HCT116 (cell line): ENCODE measurements at regions not wholly inside any gene's neighbourhood (a gene's known extent, or its start where the extent isn't known, plus 50 kb on each side); places are given as distances from the start of the nearest gene placed in this dataset.

Experiments used
- ATAC-seq: fragments of 200-7000 bp; cut with Tn5 transposase; 2 replicates; pipeline ENCODE4 v1.9.1; 2020; ENCODE audit warnings: mild to moderate bottlenecking, moderate library complexity
- BruUV-seq: library from RNA; stranded (reverse); fragments of 400-500 nt; replicated peaks from 2 replicates; lab custom pipeline; 2021; lab: Mats Ljungman, UMichigan
- CTCF ChIA-PET: fragments of 300-600 bp; sonication (Branson Sonifier 250); formaldehyde crosslinking; loops from one replicate; lab custom pipeline; 2021; ENCODE audit warnings: antibody characterized with exemption; lab: Charles Lee
- POLR2A ChIA-PET: fragments of 300-600, 350-600 bp; sonication (Branson Sonifier 250); formaldehyde crosslinking; loops from one replicate; lab custom pipeline; 2021; ENCODE audit warnings: antibody characterized with exemption; lab: Charles Lee
- RAD21 ChIA-PET, 2 experiments: fragments of 300-600 bp; sonication (Branson Sonifier 250); formaldehyde crosslinking; loops; one replicate each; lab custom pipeline; 2023; ENCODE audit warnings: low total read pairs in 2 of 2; ENCODE audit not compliant: uncharacterized antibody in 2 of 2, unreplicated experiment in 2 of 2, low non-redundant PET in 1 of 2; lab: Charles Lee
- DNase-seq: peaks from one replicate; pipeline ENCODE4 v3.0.0-alpha.2; 2010; ENCODE audit warnings: low read depth, low spot score
- H2AFZ ChIP-seq: fragments of 200-600 bp; shearing (Covaris generic), sonication (generic); 2 replicates; pipeline ENCODE4 v1.6.1; 2017; ENCODE audit warnings: low read depth, mixed run types, mixed read lengths, antibody characterized with exemption, low read length; ENCODE audit not compliant: poor library complexity, severe bottlenecking
- H3K27ac ChIP-seq: 2 replicates; pipeline ENCODE4 v1.5.1; 2012; ENCODE audit warnings: low read depth, low read length
- H3K27me3 ChIP-seq: fragments of 200-600 bp; sonication (generic); 2 replicates; pipeline ENCODE4 v1.6.1; 2016; ENCODE audit warnings: mixed run types, low read length, mixed read lengths; ENCODE audit not compliant: insufficient read depth
- H3K36me3 ChIP-seq, 2 experiments: fragments of 200-500 bp in 1 of 2; fragments of 200-600 bp in 1 of 2; sonication (Bioruptor generic) in 1 of 2; sonication (generic) in 1 of 2; 2 replicates each; pipeline versions ENCODE4 v1.5.1 to v1.6.1; 2014 to 2016; ENCODE audit warnings: low read length in 2 of 2, inconsistent platforms in 1 of 2, mixed read lengths in 1 of 2, mixed run types in 1 of 2; ENCODE audit not compliant: insufficient read depth in 2 of 2, control insufficient read depth in 1 of 2
- H3K4me1 ChIP-seq, 2 experiments: fragments of 200-600 bp in 1 of 2; sonication (generic) in 1 of 2; 2 replicates each; pipeline versions ENCODE4 v1.5.1 to v1.6.1; 2012 to 2017; ENCODE audit warnings: low read length in 2 of 2, inconsistent platforms in 1 of 2, mild to moderate bottlenecking in 1 of 2, mixed read lengths in 1 of 2, mixed run types in 1 of 2, moderate library complexity in 1 of 2; ENCODE audit not compliant: insufficient read depth in 2 of 2, control insufficient read depth in 1 of 2
- H3K4me2 ChIP-seq: fragments of 200-600 bp; sonication (generic); 2 replicates; pipeline ENCODE4 v1.6.1; 2017; ENCODE audit warnings: mixed run types, low read length, mixed read lengths
- H3K4me3 ChIP-seq, 2 experiments: fragments of 200-600 bp in 1 of 2; sonication (generic) in 1 of 2; replicated peaks in 1 of 2; 2 replicates each; pipeline ENCODE4 v1.5.1; 2011 to 2016; ENCODE audit warnings: low read length in 2 of 2, control low read depth in 1 of 2, low read depth in 1 of 2, mild to moderate bottlenecking in 1 of 2, mixed read lengths in 1 of 2, mixed run types in 1 of 2
- H3K79me2 ChIP-seq: fragments of 200-600 bp; sonication (generic); 2 replicates; pipeline ENCODE4 v1.6.1; 2017; ENCODE audit warnings: mild to moderate bottlenecking, mixed run types, low read length, moderate library complexity, mixed read lengths; ENCODE audit not compliant: insufficient read depth
- H3K9ac ChIP-seq: fragments of 200-600 bp; sonication (generic); 2 replicates; pipeline ENCODE4 v1.6.1; 2016; ENCODE audit warnings: low read length, mixed read lengths
- H3K9me2 ChIP-seq: fragments of 200-600 bp; sonication (generic), shearing (Covaris generic); 2 replicates; pipeline ENCODE4 v1.6.1; 2017; ENCODE audit warnings: mixed run types, mild to moderate bottlenecking, moderate library complexity; ENCODE audit not compliant: insufficient read depth
- H3K9me3 ChIP-seq, 2 experiments: fragments of 200-500 bp in 1 of 2; fragments of 200-600 bp in 1 of 2; sonication (Bioruptor generic) in 1 of 2; sonication (generic) in 1 of 2; 2 replicates each; pipeline ENCODE4 v1.6.1; 2014 to 2017; ENCODE audit warnings: low read length in 2 of 2, mixed read lengths in 2 of 2, inconsistent platforms in 1 of 2, low read depth in 1 of 2, mild to moderate bottlenecking in 1 of 2, mixed run types in 1 of 2, moderate library complexity in 1 of 2; ENCODE audit not compliant: control insufficient read depth in 1 of 2, insufficient read depth in 1 of 2
- H4K20me1 ChIP-seq: fragments of 200-600 bp; sonication (generic), shearing (Covaris generic); 2 replicates; pipeline ENCODE4 v1.6.1; 2017; ENCODE audit warnings: mixed run types, mild to moderate bottlenecking, moderate library complexity; ENCODE audit not compliant: insufficient read depth
- FOSL1 ChIP-seq: IDR thresholded peaks from 2 replicates; pipeline ENCODE4 v1.6.1; 2012; ENCODE audit warnings: low read depth
- JUND ChIP-seq: IDR thresholded peaks from 2 replicates; pipeline ENCODE4 v1.6.1; 2012
- POLR2A ChIP-seq: IDR thresholded peaks from 2 replicates; pipeline ENCODE4 v1.7.0; 2011; ENCODE audit warnings: borderline replicate concordance; ENCODE audit not compliant: insufficient read depth, insufficient read length; ENCODE audit errors: extremely low read depth
- POLR2AphosphoS5 ChIP-seq: IDR thresholded peaks from 2 replicates; pipeline ENCODE4 v1.6.1; 2011; ENCODE audit warnings: mild to moderate bottlenecking, low read depth, low read length, moderate library complexity
- RAD21 ChIP-seq: IDR thresholded peaks from 2 replicates; pipeline ENCODE4 v1.6.1; 2012; ENCODE audit warnings: low read depth, mild to moderate bottlenecking
- SIN3A ChIP-seq: IDR thresholded peaks from 2 replicates; pipeline ENCODE4 v1.6.1; 2012; ENCODE audit warnings: low read depth
- SP1 ChIP-seq: IDR thresholded peaks from 2 replicates; pipeline ENCODE4 v1.6.1; 2012; ENCODE audit warnings: low read depth
- TCF7L2 ChIP-seq: IDR thresholded peaks from 2 replicates; pipeline ENCODE4 v1.7.0; 2011; ENCODE audit warnings: borderline replicate concordance, inconsistent platforms; ENCODE audit not compliant: insufficient read depth, insufficient read length; ENCODE audit errors: extremely low read depth
- YY1 ChIP-seq: IDR thresholded peaks from 2 replicates; pipeline ENCODE4 v1.6.1; 2011; ENCODE audit warnings: low read length, low read depth, moderate library complexity, mild to moderate bottlenecking; ENCODE audit not compliant: insufficient replicate concordance; ENCODE audit errors: extremely low read depth
- ZFX ChIP-seq: fragments of 450-650 bp; IDR thresholded peaks from 2 replicates; pipeline ENCODE4 v1.6.1; 2017
- ZNF274 ChIP-seq: fragments of 200-500 bp; sonication (Bioruptor generic); IDR thresholded peaks from 2 replicates; pipeline ENCODE4 v1.6.1; 2014; ENCODE audit warnings: mild to moderate bottlenecking, low read depth, low read length, inconsistent platforms
- intact Hi-C: fragments of 100-400 bp; cut with micrococcal nuclease; formaldehyde crosslinking; loops from 2 replicates; pipeline ENCODE4 v1.10.0; 2022
- TF ChIP-seq, protein P1 (sequence below): IDR thresholded peaks from 2 replicates; pipeline ENCODE4 v1.6.1; 2012; ENCODE audit warnings: low read depth
- TF ChIP-seq, protein P2 (sequence below), 3 experiments: fragments of 200-600 bp in 1 of 3; sonication (generic) in 1 of 3; IDR thresholded peaks in 2 of 3; conservative IDR thresholded peaks in 1 of 3; 2 replicates each; pipeline ENCODE4 v1.5.1; 2012 to 2017; ENCODE audit warnings: low read depth in 2 of 3, low read length in 2 of 3, antibody characterized with exemption in 1 of 3, borderline replicate concordance in 1 of 3, control low read depth in 1 of 3, mild to moderate bottlenecking in 1 of 3, mixed read lengths in 1 of 3, mixed run types in 1 of 3, moderate library complexity in 1 of 3; ENCODE audit not compliant: insufficient read depth in 1 of 3

DNA sequence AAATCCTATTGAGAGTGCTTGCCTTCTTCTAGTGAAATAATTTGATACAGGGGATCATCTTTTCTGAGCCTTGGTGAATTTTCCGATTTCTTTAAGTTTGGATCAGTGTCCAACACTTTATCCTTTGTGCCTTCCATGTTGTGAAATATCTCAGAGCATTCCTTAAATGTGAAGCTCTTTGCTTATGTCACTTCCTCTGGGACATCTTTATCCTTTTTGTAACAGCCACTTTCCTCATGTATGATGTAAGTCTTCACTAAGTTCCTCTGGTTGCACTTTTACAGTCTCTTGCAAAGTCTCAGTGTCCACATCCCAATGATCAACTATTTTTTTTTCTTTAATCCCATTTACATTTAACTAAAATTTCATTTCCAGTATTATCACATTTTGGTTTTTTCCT, 254.2 kb downstream of the EN1 start (continued):
- TF ChIP-seq, protein P1, sequence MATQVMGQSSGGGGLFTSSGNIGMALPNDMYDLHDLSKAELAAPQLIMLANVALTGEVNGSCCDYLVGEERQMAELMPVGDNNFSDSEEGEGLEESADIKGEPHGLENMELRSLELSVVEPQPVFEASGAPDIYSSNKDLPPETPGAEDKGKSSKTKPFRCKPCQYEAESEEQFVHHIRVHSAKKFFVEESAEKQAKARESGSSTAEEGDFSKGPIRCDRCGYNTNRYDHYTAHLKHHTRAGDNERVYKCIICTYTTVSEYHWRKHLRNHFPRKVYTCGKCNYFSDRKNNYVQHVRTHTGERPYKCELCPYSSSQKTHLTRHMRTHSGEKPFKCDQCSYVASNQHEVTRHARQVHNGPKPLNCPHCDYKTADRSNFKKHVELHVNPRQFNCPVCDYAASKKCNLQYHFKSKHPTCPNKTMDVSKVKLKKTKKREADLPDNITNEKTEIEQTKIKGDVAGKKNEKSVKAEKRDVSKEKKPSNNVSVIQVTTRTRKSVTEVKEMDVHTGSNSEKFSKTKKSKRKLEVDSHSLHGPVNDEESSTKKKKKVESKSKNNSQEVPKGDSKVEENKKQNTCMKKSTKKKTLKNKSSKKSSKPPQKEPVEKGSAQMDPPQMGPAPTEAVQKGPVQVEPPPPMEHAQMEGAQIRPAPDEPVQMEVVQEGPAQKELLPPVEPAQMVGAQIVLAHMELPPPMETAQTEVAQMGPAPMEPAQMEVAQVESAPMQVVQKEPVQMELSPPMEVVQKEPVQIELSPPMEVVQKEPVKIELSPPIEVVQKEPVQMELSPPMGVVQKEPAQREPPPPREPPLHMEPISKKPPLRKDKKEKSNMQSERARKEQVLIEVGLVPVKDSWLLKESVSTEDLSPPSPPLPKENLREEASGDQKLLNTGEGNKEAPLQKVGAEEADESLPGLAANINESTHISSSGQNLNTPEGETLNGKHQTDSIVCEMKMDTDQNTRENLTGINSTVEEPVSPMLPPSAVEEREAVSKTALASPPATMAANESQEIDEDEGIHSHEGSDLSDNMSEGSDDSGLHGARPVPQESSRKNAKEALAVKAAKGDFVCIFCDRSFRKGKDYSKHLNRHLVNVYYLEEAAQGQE: no peak
- no peak for TF ChIP-seq POLR2A
- no peak for TF ChIP-seq YY1
- no peak for TF ChIP-seq RAD21
- no peak for TF ChIP-seq TCF7L2
- TF ChIP-seq ZNF274: no peak

DNA sequence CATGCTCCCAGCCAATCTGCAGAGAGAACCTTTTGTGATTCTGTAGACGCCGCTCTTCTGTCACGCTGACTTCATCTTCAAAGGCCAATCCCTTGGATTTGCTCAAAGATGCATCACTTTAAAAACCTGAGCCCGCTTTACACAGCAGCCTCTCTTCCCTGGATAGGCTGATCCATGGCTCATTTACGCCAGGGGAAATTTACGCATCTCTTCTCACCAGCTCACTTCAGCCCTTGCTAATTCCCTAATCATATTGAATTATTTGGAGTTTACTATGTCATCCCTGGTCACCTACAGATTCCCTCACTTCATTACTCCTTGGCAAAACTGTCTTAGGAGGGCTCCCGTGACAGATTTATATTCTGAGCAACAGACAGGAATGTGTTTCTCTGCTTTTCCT, 256.2 kb downstream of the EN1 start:
- DNase-seq (no peak), ATAC-seq (no peak)
- no TSS peak for BruUV-seq
- intact Hi-C loops: no loop called here
- H3K36me3 ChIP-seq: no peaks in the 10 kb centered on the region; a peak in 1 of 4 replicates
- H3K9me3 ChIP-seq: no peaks in the 10 kb centered on the region
- no peak overlapping the region for H3K9ac ChIP-seq
- H4K20me1 ChIP-seq: no peaks in the 10 kb centered on the region
- no peaks in the 10 kb centered on the region for H3K4me1 ChIP-seq
- H3K79me2 ChIP-seq: no peaks in the 10 kb centered on the region
- no peak overlapping the region for H3K4me2 ChIP-seq
- no peak overlapping the region for H3K4me3 ChIP-seq
- H3K27me3 ChIP-seq: peaks cover 3% of the 10 kb centered on the region; the same call in 1 of the 2 replicates
- RAD21 ChIA-PET: no interaction called here
- no peak overlapping the region for H3K27ac ChIP-seq
- POLR2A ChIA-PET: no interaction called here
- TF ChIP-seq, protein P2, sequence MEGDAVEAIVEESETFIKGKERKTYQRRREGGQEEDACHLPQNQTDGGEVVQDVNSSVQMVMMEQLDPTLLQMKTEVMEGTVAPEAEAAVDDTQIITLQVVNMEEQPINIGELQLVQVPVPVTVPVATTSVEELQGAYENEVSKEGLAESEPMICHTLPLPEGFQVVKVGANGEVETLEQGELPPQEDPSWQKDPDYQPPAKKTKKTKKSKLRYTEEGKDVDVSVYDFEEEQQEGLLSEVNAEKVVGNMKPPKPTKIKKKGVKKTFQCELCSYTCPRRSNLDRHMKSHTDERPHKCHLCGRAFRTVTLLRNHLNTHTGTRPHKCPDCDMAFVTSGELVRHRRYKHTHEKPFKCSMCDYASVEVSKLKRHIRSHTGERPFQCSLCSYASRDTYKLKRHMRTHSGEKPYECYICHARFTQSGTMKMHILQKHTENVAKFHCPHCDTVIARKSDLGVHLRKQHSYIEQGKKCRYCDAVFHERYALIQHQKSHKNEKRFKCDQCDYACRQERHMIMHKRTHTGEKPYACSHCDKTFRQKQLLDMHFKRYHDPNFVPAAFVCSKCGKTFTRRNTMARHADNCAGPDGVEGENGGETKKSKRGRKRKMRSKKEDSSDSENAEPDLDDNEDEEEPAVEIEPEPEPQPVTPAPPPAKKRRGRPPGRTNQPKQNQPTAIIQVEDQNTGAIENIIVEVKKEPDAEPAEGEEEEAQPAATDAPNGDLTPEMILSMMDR (IDR thresholded peaks at IDR 0.05 in 2 of 3, conservative IDR thresholded peaks at IDR 0.05 in 1 of 3; ENCODE audit: borderline replicate concordance in 1 of 3, insufficient read depth in 1 of 3, low read depth in 2 of 3, low read length in 2 of 3): no peak
- TF ChIP-seq FOSL1 (no peak), JUND (no peak), SP1 (no peak), SIN3A (no peak), POLR2AphosphoS5 (no peak), ZFX (no peak)
- TF ChIP-seq, protein P1: no peak
- H3K9me2 ChIP-seq: no peaks in the 10 kb centered on the region
- CTCF ChIA-PET: interaction anchor here (1.9 kb wide), 1 partner anchor 264 kb away, joined by 4 read pairs; no protein-coding TSS in a partner anchor
- H2AFZ ChIP-seq: no peak overlapping the region
